Gastroesophageal sphincter (tissue), 4 donors: ENCODE measurements at regions not wholly inside any gene's neighbourhood (a gene's known extent, or its start where the extent isn't known, plus 50 kb on each side); places are given as distances from the start of the nearest gene placed in this dataset.

Experiments used
- ATAC-seq: fragments of 150-250 bp; one replicate; pipeline ENCODE4 v1.9.1; 2016; ENCODE audit warnings: mild to moderate bottlenecking, moderate library complexity
- H3K27ac ChIP-seq, 4 donors: fragments of 200-600 bp; sonication (generic) in 3 of 4; 1 replicate in 3 of 4; 2 replicates in 1 of 4; pipeline ENCODE4 v1.5.1; 2016 to 2019
- H3K27me3 ChIP-seq: fragments of 200-600 bp; sonication (generic); one replicate; pipeline ENCODE4 v1.5.1; 2019
- H3K36me3 ChIP-seq, 2 donors: fragments of 200-600 bp; sonication (generic); one replicate each; pipeline ENCODE4 v1.5.1; 2019; ENCODE audit warnings: control low read depth in 1 of 2
- H3K4me1 ChIP-seq, 3 donors: fragments of 200-600 bp; sonication (generic); 1 replicate in 2 of 3; 2 replicates in 1 of 3; pipeline ENCODE4 v1.5.1; 2016 to 2019; ENCODE audit warnings: control low read depth in 2 of 3
- H3K4me3 ChIP-seq, 2 donors: fragments of 200-600 bp; sonication (generic); one replicate each; pipeline ENCODE4 v1.5.1; 2019; ENCODE audit warnings: mild to moderate bottlenecking in 1 of 2, moderate library complexity in 1 of 2
- H3K9me3 ChIP-seq, 3 donors: fragments of 200-600 bp; sonication (generic); one replicate each; pipeline ENCODE4 v1.5.1; 2017 to 2019; ENCODE audit warnings: control low read depth in 2 of 3
- EP300 ChIP-seq: sonication (generic); formaldehyde crosslinking; IDR thresholded peaks from one replicate; pipeline ENCODE4 v1.6.1; 2017; ENCODE audit warnings: antibody characterized with exemption, mild to moderate bottlenecking
- POLR2A ChIP-seq, 2 donors: fragments of 450-650 bp; IDR thresholded peaks; one replicate each; pipeline ENCODE4 v1.6.1; 2017; ENCODE audit warnings: antibody characterized with exemption in 2 of 2, mild to moderate bottlenecking in 2 of 2, moderate library complexity in 1 of 2
- POLR2AphosphoS5 ChIP-seq: sonication (generic); formaldehyde crosslinking; IDR thresholded peaks from one replicate; pipeline ENCODE4 v1.6.1; 2017; ENCODE audit warnings: antibody characterized with exemption
- WGBS, 2 donors: methylation state at CpG; one replicate each; pipeline ENCODE4 v1.1.5; 2018; ENCODE audit warnings: low coverage in 1 of 2; 5-methylcytosine and 5-hydroxymethylcytosine counted together
- TF ChIP-seq, protein P1 (sequence below), 4 experiments: fragments of 200-600 bp in 2 of 4; fragments of 450-650 bp in 2 of 4; sonication (generic) in 1 of 4; IDR thresholded peaks; one replicate each; pipeline ENCODE4 v1.5.1; 2017 to 2019; ENCODE audit warnings: antibody characterized with exemption in 4 of 4, mild to moderate bottlenecking in 2 of 4, moderate library complexity in 2 of 4

DNA sequence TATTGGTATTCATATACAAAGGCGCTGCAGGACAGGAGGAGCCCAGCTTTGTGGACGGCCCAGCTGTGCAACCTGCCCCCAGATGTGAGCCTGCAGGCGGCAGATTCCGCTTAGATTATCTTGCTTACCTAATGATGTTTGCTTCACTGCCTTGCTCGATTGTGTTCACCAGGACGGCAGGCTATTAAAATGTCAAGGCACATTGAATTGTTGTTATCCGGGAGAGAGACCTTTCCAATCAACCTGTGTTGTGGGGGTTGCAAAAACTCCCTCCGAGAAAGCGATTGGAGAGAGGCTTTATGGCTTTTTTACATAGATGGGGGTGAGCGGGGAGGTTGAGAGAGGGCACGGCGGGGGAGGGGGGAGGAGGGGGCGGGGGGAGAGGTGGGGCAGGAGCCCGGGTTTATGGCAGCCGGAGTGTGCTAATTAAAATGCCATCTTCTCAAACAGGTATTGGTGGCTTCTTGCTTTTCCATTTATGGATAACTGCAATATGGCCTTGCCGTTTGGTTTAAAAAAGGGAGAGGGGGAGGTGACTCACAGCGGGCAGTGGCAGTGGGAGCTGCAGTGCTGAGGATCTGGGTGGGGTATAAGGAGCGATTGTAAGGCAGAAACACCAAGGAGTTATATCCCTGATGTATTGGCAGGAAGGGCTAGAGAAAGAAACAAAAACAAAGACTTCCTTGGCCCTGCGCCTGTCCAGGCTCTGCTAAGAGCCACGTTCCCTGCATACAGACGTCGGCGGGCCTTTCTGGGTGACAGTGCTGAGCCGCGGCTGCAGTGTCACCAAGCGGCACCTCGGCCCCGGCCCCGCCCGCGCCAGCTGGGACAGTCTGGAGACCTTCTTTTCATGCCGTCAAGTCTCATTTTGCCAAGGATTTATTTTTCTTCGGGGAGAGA, 97.2 kb downstream of the INSIG2 start:
- H3K27ac ChIP-seq, result peak overlapping the region; percentile 39 to 87 (median 86)
- H3K4me1 ChIP-seq, result peaks cover 0 to 17% (median 0%) of the 10 kb centered on the region in 3 donors
- peak overlapping the region; percentile 48 to 68 for H3K4me3 ChIP-seq
- no peaks in the 10 kb centered on the region for H3K36me3 ChIP-seq
- TF ChIP-seq POLR2A (IDR thresholded peaks at IDR 0.05) (no peak), POLR2AphosphoS5 (no peak), EP300 (no peak)
- TF ChIP-seq, protein P1, sequence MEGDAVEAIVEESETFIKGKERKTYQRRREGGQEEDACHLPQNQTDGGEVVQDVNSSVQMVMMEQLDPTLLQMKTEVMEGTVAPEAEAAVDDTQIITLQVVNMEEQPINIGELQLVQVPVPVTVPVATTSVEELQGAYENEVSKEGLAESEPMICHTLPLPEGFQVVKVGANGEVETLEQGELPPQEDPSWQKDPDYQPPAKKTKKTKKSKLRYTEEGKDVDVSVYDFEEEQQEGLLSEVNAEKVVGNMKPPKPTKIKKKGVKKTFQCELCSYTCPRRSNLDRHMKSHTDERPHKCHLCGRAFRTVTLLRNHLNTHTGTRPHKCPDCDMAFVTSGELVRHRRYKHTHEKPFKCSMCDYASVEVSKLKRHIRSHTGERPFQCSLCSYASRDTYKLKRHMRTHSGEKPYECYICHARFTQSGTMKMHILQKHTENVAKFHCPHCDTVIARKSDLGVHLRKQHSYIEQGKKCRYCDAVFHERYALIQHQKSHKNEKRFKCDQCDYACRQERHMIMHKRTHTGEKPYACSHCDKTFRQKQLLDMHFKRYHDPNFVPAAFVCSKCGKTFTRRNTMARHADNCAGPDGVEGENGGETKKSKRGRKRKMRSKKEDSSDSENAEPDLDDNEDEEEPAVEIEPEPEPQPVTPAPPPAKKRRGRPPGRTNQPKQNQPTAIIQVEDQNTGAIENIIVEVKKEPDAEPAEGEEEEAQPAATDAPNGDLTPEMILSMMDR (IDR thresholded peaks at IDR 0.05), result no peak
- H3K9me3 ChIP-seq, result no peaks in the 10 kb centered on the region
- H3K27me3 ChIP-seq, result no peaks in the 10 kb centered on the region
- WGBS, 2 donors, result 5 to 8% methylated on average over 16 to 23 of the region's 33 CpGs
- peak; percentile 66 for ATAC-seq

DNA sequence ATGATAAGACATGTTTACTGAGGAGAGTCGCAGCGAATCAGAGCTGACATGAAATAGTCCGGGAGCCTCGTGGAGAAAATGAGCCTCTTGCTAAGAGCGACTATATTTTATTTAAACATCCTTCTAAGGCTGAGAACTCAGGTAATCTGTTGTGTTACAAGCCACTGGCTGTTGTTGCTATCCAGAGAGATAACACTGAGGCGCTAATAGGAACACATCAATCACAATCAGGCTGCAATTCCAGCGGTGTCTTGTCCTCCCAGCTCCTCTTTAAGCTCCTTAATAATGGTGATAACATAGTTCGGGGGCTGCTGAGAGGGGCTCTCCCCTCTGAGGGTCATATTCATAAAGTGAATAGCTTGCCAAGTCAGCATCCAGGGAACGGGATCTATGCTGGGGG, 95.1 kb downstream of the INSIG2 start:
- H3K9me3 ChIP-seq, result no peaks in the 10 kb centered on the region
- H3K4me1 ChIP-seq, result peaks cover 0 to 17% (median 0%) of the 10 kb centered on the region in 3 donors
- 24 to 32% methylated on average over 8 of the region's 9 CpGs for WGBS, 2 donors
- no peak overlapping the region for H3K4me3 ChIP-seq
- no peaks in the 10 kb centered on the region for H3K27me3 ChIP-seq
- H3K27ac ChIP-seq, result no peak overlapping the region
- ATAC-seq, result no peak
- no peaks in the 10 kb centered on the region for H3K36me3 ChIP-seq
- TF ChIP-seq, protein P1 (IDR thresholded peaks at IDR 0.05), result no peak
- no peak for TF ChIP-seq POLR2AphosphoS5
- no peak for TF ChIP-seq POLR2A (IDR thresholded peaks at IDR 0.05)
- no peak for TF ChIP-seq EP300

DNA sequence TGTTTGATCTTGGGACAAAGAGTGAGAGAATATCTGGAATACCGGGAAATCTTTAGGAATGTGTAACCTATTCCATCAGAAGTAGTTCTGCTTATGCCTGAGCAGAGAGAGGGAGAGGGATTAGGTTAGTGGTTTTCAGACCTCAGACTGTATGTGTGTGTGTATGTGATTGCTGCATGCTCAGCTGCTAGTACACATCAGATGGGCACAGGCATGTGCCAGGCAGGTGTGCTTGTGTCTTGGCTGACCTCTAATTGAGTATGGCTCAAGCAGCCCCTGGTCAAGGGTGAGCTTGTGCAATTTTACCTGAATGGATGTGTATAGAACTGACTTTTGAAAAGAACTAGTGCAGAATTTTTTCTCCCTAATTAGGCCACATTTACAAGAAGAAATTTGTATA, 91.2 kb downstream of the INSIG2 start:
- TF ChIP-seq POLR2AphosphoS5, result no peak
- TF ChIP-seq POLR2A (IDR thresholded peaks at IDR 0.05), result no peak
- no peak for TF ChIP-seq EP300
- TF ChIP-seq, protein P1 (IDR thresholded peaks at IDR 0.05), result no peak
- Histone ChIP-seq H3K36me3 (no peaks in the 10 kb centered on the region), H3K27ac (no peak overlapping the region), H3K4me3 (no peak overlapping the region), H3K27me3 (peaks cover 8% of the 10 kb centered on the region), H3K9me3 (no peaks in the 10 kb centered on the region), H3K4me1 (no peaks in the 10 kb centered on the region)
- 73% methylated on average over 1 of the region's 1 CpG; no CpG with 5 or more reads in 1 of the 2 donors for WGBS, 2 donors
- no peak for ATAC-seq

DNA sequence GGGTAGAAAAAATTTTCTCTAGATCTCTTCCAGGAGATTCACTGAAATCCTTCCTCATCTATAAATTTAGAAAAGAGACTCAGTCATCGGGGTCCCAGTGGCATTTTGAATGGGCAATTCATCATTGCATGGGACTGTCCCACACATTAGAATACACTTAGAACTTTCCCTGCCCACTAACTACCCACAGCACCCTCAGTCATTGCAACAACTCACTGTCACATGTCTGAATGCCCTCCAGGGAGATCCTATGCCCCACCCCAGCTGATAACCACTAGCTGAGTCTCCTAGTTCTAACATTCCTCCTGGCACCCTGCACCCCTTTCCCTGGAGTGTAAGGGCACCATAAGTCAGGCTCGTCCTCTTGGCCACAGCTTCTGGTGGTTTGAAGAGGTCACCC, 89.6 kb downstream of the INSIG2 start:
- 52 to 76% methylated on average over 2 of the region's 2 CpGs for WGBS, 2 donors
- Histone ChIP-seq H3K9me3 (no peaks in the 10 kb centered on the region), H3K27ac (no peak overlapping the region)

More for the DNA sequence above, 89.6 kb downstream of the INSIG2 start:
- H3K4me1 ChIP-seq, result no peaks in the 10 kb centered on the region
- H3K27me3 ChIP-seq, result peaks cover 17% of the 10 kb centered on the region
- H3K36me3 ChIP-seq, result no peaks in the 10 kb centered on the region
- no peak for ATAC-seq
- H3K4me3 ChIP-seq, result no peak overlapping the region
- TF ChIP-seq, protein P1 (IDR thresholded peaks at IDR 0.05), result no peak
- TF ChIP-seq POLR2AphosphoS5 (no peak), EP300 (no peak), POLR2A (IDR thresholded peaks at IDR 0.05) (no peak)
